ENCODE measurements at regions not wholly inside any gene's neighbourhood (a gene's known extent, or its start where the extent isn't known, plus 50 kb on each side); places are given as distances from the start of the nearest gene placed in this dataset.
"Not testable (repeated sequence)": the region's sequence is repeated elsewhere in the genome, so short reads cannot be mapped to it uniquely, and the experiment has no call there.

- not testable (repeated sequence) for DNase-seq
These were observed 155.3 kb downstream of the TMEM121 start for GRCh38 chr14:105681606-105682185.

- not testable (repeated sequence) for DNase-seq
These were observed 156.1 kb downstream of the TMEM121 start for GRCh38 chr14:105682442-105682841.

- no peak for DNase-seq
These were observed 156.7 kb downstream of the TMEM121 start for GRCh38 chr14:105682956-105683570.

- not testable (repeated sequence) for DNase-seq
These were observed 157.7 kb downstream of the TMEM121 start for GRCh38 chr14:105684056-105684455.

- DNase-seq = not testable (repeated sequence)
These were observed 158.2 kb downstream of the TMEM121 start for GRCh38 chr14:105684597-105684996.

- DNase-seq = no peak
These were observed 158.6 kb downstream of the TMEM121 start for GRCh38 chr14:105685003-105685402.

- not testable (repeated sequence) for DNase-seq
These were observed 159.2 kb downstream of the TMEM121 start for GRCh38 chr14:105685605-105686004.

- DNase-seq = not testable (repeated sequence)
These were observed 159.7 kb downstream of the TMEM121 start for GRCh38 chr14:105686050-105686449.

GRCh38 chr14:105686462-105687170 is 160.2 kb downstream of the TMEM121 start:
- DNase-seq = not testable (repeated sequence)

GRCh38 chr14:105687171-105688022 is 161.0 kb downstream of the TMEM121 start:
- not testable (repeated sequence) for DNase-seq

GRCh38 chr14:105688023-105688351 is 161.6 kb downstream of the TMEM121 start:
- DNase-seq = not testable (repeated sequence)

GRCh38 chr14:105688664-105689221 is 162.4 kb downstream of the TMEM121 start:
- not testable (repeated sequence) for DNase-seq

- DNase-seq = no peak
These were observed 163.3 kb downstream of the TMEM121 start for GRCh38 chr14:105689722-105690121.

GRCh38 chr14:105690671-105691070 is 164.3 kb downstream of the TMEM121 start:
- DNase-seq = no peak

GRCh38 chr14:105691321-105692109 is 165.1 kb downstream of the TMEM121 start:
- not testable (repeated sequence) for DNase-seq

- DNase-seq = not testable (repeated sequence)
These were observed 165.8 kb downstream of the TMEM121 start for GRCh38 chr14:105692110-105692685.

- DNase-seq = no peak
These were observed 168.6 kb downstream of the TMEM121 start for GRCh38 chr14:105694961-105695360.

GRCh38 chr14:105696388-105696787 is 170.0 kb downstream of the TMEM121 start:
- DNase-seq = not testable (repeated sequence)

- DNase-seq = not testable (repeated sequence)
These were observed 171.0 kb downstream of the TMEM121 start for GRCh38 chr14:105697414-105697813.

GRCh38 chr14:105697955-105698354 is 171.6 kb downstream of the TMEM121 start:
- DNase-seq = not testable (repeated sequence)

- not testable (repeated sequence) for DNase-seq
These were observed 172.7 kb downstream of the TMEM121 start for GRCh38 chr14:105698940-105699556.
